ENCODE measurements at regions not wholly inside any gene's neighbourhood (a gene's known extent, or its start where the extent isn't known, plus 50 kb on each side); places are given as distances from the start of the nearest gene placed in this dataset.
A peak's percentile ranks its signal among the peaks of the same experiment; 100 is the strongest.

DNA sequence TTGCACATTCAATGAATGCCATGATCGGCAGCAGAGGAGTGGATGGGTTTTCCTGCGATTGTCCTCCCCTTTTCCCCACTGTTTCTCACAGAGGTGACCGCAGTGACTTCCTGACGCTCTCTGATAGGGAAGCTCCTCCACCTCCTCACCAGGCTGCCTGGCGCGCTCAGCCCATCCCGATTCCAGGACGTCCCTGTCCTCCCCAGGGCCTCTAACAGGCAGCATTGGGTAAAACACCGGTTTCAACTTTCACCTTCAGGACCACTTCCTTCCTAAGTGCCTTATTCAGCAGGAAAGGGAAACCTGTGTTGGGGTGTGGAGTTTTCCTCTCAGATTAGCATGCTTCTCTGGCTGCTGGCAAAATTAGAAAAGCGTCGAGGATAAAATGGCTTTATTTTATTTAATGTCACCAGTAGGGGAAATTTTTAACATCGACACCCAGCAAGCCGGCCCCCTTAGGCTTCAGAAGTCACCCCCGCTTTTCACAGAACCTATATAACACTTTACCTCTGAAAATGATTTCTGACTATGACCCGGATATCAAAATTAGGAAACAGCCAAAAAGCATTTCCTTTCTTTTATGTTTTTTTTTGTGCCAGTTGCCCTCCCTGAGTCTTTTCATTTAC, 570.4 kb upstream of the GJE1 start:
- Histone ChIP-seq H3K27ac (ENCODE audit: low read depth, low read length) (peak overlapping the region; percentile 68), H3K4me3 (ENCODE audit: low read length) (no peak overlapping the region), H3K4me1 (ENCODE audit: insufficient read depth, low read length) (peaks cover 21% of the 10 kb centered on the region), H3K27me3 (ENCODE audit: insufficient read depth, low read length) (no peaks in the 10 kb centered on the region), H3K36me3 (ENCODE audit: insufficient read depth, low read length) (no peaks in the 10 kb centered on the region), H3K9ac (ENCODE audit: low read depth, low read length) (peak overlapping the region; percentile 49; the same call in 1 of the 2 replicates), H3K9me3 (ENCODE audit: insufficient read depth, low read depth, low read length) (no peaks in the 10 kb centered on the region)
- 52% methylated on average over 15 of the region's 15 CpGs for WGBS

DNA sequence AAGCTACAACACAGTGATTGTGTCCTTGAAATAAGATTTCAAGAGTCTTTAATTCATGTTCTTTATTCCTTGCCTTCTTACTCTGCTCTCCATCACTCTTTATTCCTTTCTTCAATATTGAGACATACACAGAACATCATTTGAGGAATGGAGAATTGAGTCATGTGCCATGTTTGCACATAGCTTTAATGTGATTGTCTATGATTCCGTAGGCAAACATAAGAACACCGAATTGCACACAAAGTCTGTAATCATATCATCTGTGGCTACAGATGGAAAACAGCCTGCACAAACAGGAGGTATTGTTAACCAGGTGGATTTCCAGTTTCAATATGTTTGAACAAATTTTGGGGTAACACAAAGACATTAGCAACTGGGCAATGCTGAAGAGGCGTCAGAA, 571.6 kb upstream of the GJE1 start:
- H3K27me3 ChIP-seq (ENCODE audit: insufficient read depth, low read length): no peaks in the 10 kb centered on the region
- H3K9ac ChIP-seq (ENCODE audit: low read depth, low read length): no peak overlapping the region
- H3K36me3 ChIP-seq (ENCODE audit: insufficient read depth, low read length): no peaks in the 10 kb centered on the region
- no peak overlapping the region for H3K4me3 ChIP-seq (ENCODE audit: low read length)
- H3K4me1 ChIP-seq (ENCODE audit: insufficient read depth, low read length): peaks cover 21% of the 10 kb centered on the region
- WGBS: 88% methylated on average over 3 of the region's 3 CpGs
- no peaks in the 10 kb centered on the region for H3K9me3 ChIP-seq (ENCODE audit: insufficient read depth, low read depth, low read length)
- no peak overlapping the region for H3K27ac ChIP-seq (ENCODE audit: low read depth, low read length)

DNA sequence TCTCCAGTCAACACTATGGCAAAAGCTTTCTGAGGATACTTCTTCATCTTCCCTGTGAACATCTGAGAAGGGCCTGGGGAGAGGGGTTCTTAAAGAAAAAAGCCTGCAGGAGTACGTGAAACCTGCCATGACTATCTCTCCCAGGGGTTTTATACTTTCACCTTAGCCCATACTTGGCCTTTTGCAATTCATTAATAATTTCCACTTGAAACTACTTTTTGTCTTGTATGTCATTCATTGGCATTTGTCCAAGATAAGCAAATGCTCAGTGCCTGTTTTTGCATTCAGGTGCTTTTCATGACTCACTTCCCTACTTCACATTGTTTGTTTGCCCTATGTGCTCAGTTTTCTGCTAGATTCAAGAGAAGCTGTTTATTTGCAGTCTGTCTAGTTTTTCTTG, 580.3 kb upstream of the GJE1 start:
- 81% methylated on average over 1 of the region's 1 CpG for WGBS
- peaks cover 18% of the 10 kb centered on the region for H3K9me3 ChIP-seq (ENCODE audit: insufficient read depth, low read depth, low read length)
- 0 out of 2 replicates have a peak, but pooled peaks cover 4% of the 10 kb centered on the region for H3K4me1 ChIP-seq (ENCODE audit: insufficient read depth, low read length)
- H3K4me3 ChIP-seq (ENCODE audit: low read length): no peak overlapping the region
- H3K36me3 ChIP-seq (ENCODE audit: insufficient read depth, low read length): no peaks in the 10 kb centered on the region
- no peaks in the 10 kb centered on the region for H3K27me3 ChIP-seq (ENCODE audit: insufficient read depth, low read length)
- H3K27ac ChIP-seq (ENCODE audit: low read depth, low read length): no peak overlapping the region
- H3K9ac ChIP-seq (ENCODE audit: low read depth, low read length): no peak overlapping the region

DNA sequence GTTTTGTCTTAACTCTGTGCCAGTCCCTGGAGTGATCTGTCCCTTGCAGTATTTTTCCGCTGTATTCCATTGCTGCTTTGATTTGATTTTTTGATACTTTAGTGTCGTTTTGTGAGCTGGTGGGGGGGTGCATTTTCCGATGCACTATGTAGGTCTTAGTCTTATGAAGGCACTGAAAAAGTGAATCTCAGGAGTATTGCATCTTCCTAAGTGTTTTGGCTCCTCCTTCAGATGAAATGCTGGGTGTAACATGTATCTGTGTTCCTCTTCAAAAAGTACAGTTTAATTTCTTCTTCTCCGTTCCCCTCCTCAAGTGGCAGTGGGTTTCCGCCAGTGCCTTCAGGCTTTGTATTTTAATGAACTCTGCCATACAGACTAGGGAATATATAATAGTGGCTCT, 580.7 kb upstream of the GJE1 start:
- H3K27me3 ChIP-seq (ENCODE audit: insufficient read depth, low read length): no peaks in the 10 kb centered on the region
- no peak overlapping the region for H3K9ac ChIP-seq (ENCODE audit: low read depth, low read length)
- WGBS: 97% methylated on average over 3 of the region's 5 CpGs
- 0 out of 2 replicates have a peak, but pooled peaks cover 4% of the 10 kb centered on the region for H3K4me1 ChIP-seq (ENCODE audit: insufficient read depth, low read length)
- no peaks in the 10 kb centered on the region for H3K36me3 ChIP-seq (ENCODE audit: insufficient read depth, low read length)
- H3K4me3 ChIP-seq (ENCODE audit: low read length): no peak overlapping the region
- H3K9me3 ChIP-seq (ENCODE audit: insufficient read depth, low read depth, low read length): peaks cover 23% of the 10 kb centered on the region
- no peak overlapping the region for H3K27ac ChIP-seq (ENCODE audit: low read depth, low read length)

DNA sequence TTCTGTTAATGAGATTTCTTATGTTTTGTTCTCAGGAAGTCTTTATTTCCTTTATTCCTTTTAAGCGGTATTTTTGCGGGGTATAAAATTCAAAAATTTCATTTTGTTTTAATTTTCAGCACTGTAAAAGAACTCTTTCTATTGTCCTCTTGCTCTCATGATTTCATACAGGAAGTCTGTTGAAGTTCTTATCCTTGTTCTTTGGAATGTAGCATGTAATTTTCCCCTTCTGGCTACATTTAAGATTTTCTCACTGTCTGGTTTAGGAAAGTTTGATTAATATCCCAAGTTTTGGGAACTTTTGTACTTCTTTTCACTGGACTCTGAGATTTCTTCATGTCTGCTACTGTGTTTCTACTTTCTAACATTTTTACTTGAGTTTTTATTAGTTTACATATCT, 581.4 kb upstream of the GJE1 start:
- WGBS: 100% methylated on average over 2 of the region's 2 CpGs
- Histone ChIP-seq H3K36me3 (ENCODE audit: insufficient read depth, low read length) (no peaks in the 10 kb centered on the region), H3K27me3 (ENCODE audit: insufficient read depth, low read length) (no peaks in the 10 kb centered on the region), H3K27ac (ENCODE audit: low read depth, low read length) (no peak overlapping the region), H3K9ac (ENCODE audit: low read depth, low read length) (no peak overlapping the region), H3K4me1 (ENCODE audit: insufficient read depth, low read length) (0 out of 2 replicates have a peak, but pooled peaks cover 4% of the 10 kb centered on the region), H3K9me3 (ENCODE audit: insufficient read depth, low read depth, low read length) (peaks cover 27% of the 10 kb centered on the region), H3K4me3 (ENCODE audit: low read length) (no peak overlapping the region)

DNA sequence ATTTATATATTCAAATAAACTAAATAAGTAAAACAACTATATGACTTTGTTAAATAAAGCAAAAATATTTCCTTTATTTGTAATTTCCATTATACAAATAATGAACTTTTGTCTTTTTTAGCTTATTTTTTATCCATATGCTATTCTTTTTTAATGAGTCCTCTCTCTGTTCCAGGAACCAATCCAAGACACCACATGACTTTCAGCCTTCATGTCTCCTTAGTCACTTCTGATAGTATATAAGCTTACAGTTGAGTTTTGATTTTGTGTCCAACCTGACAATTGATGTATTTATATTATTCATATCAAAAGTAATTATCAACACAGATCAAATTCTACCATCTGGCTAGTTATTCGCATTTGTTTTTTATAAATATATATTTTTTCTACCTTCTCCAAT, 582.3 kb upstream of the GJE1 start:
- H3K27me3 ChIP-seq (ENCODE audit: insufficient read depth, low read length): no peaks in the 10 kb centered on the region
- no CpG with 5 or more reads among the region's 1 CpG for WGBS
- 0 out of 2 replicates have a peak, but pooled peaks cover 4% of the 10 kb centered on the region for H3K4me1 ChIP-seq (ENCODE audit: insufficient read depth, low read length)
- H3K9me3 ChIP-seq (ENCODE audit: insufficient read depth, low read depth, low read length): peaks cover 27% of the 10 kb centered on the region
- no peak overlapping the region for H3K9ac ChIP-seq (ENCODE audit: low read depth, low read length)
- no peaks in the 10 kb centered on the region for H3K36me3 ChIP-seq (ENCODE audit: insufficient read depth, low read length)
- no peak overlapping the region for H3K27ac ChIP-seq (ENCODE audit: low read depth, low read length)
- H3K4me3 ChIP-seq (ENCODE audit: low read length): no peak overlapping the region

DNA sequence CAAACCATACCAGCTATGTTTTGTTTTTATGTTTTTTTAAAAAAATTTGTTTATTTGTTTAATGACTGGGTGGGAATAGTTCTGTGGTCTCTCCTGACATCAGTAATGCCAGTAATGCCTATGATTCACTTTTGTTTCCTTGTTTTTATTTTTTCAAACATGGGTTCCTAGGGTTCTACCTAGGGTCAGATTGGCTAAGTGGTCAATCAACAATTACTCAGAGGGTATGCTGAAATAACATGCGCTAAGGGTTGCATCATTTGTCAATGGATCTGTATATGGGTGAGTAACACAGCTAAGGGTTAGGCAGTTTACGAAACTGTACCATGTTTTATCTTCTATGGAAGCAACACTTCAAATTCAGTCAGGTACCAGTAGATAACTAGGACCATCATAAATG, 583.8 kb upstream of the GJE1 start:
- Histone ChIP-seq H3K9ac (ENCODE audit: low read depth, low read length) (no peak overlapping the region), H3K27ac (ENCODE audit: low read depth, low read length) (no peak overlapping the region), H3K36me3 (ENCODE audit: insufficient read depth, low read length) (no peaks in the 10 kb centered on the region), H3K9me3 (ENCODE audit: insufficient read depth, low read depth, low read length) (peaks cover 27% of the 10 kb centered on the region), H3K4me3 (ENCODE audit: low read length) (no peak overlapping the region), H3K4me1 (ENCODE audit: insufficient read depth, low read length) (0 out of 2 replicates have a peak, but pooled peaks cover 4% of the 10 kb centered on the region), H3K27me3 (ENCODE audit: insufficient read depth, low read length) (no peaks in the 10 kb centered on the region)
- 66% methylated on average over 2 of the region's 2 CpGs for WGBS

DNA sequence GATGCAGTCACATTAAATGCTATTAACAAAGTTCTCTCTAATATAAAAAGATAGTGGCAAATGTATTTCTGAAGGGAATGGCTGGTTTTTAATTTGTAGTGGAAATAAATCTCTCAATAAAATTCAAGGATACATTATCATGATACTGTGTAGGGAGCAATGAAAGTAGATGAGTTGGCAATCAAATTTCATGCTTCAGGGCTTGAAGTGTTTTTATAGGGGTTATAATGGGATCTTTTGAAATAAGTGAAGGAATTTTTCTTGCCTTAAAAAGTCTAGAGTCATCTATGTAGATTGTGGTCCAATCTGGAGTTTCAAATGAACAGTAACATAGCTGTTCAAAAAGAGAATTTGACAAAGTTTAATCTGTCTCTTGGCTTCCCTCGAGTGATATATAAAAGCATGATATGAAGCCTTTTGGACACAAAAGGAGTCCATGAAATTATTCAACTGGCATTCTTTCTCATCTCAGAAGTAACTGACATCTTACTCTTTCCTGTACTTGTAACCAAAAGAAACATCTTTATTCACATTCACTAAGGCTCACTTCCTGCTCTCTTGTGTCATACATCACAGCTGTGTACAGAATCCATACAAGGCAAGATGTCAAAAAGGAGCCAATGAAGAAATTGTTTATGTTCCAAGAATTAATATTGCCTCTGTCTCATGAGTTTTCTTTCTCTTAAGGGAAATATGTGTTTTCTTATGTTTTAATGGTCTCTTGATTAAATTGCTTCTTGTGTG, 591.0 kb upstream of the GJE1 start:
- Histone ChIP-seq H3K27ac (ENCODE audit: low read depth, low read length) (no peak overlapping the region), H3K4me3 (ENCODE audit: low read length) (no peak overlapping the region), H3K36me3 (ENCODE audit: insufficient read depth, low read length) (no peaks in the 10 kb centered on the region), H3K9me3 (ENCODE audit: insufficient read depth, low read depth, low read length) (peaks cover 1% of the 10 kb centered on the region), H3K9ac (ENCODE audit: low read depth, low read length) (no peak overlapping the region), H3K27me3 (ENCODE audit: insufficient read depth, low read length) (no peaks in the 10 kb centered on the region), H3K4me1 (ENCODE audit: insufficient read depth, low read length) (peaks cover 10% of the 10 kb centered on the region)
- 91% methylated on average over 1 of the region's 1 CpG for WGBS

DNA sequence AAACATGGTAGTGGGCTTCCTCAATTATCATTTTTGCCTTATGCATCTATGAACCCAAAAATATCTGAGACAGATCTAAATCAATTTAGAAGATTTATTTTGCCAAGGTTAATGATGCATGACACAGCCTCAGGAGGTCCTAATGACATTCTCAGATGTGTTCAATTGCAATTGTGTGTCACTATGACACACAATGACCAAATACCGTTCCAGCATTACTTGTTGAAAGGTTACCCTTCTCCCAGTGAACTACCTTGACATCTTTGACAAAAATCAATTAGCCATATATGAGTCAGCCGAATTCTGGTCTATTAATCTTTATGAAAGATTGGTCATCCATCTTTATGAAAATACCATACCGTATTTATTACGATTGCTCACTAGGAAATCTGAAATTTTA, 592.5 kb upstream of the GJE1 start:
- H3K9me3 ChIP-seq (ENCODE audit: insufficient read depth, low read depth, low read length): no peaks in the 10 kb centered on the region
- no peak overlapping the region for H3K9ac ChIP-seq (ENCODE audit: low read depth, low read length)
- H3K27ac ChIP-seq (ENCODE audit: low read depth, low read length): no peak overlapping the region
- H3K36me3 ChIP-seq (ENCODE audit: insufficient read depth, low read length): no peaks in the 10 kb centered on the region
- peaks cover 10% of the 10 kb centered on the region for H3K4me1 ChIP-seq (ENCODE audit: insufficient read depth, low read length)
- no peaks in the 10 kb centered on the region for H3K27me3 ChIP-seq (ENCODE audit: insufficient read depth, low read length)
- H3K4me3 ChIP-seq (ENCODE audit: low read length): no peak overlapping the region
- WGBS: 96% methylated on average over 2 of the region's 4 CpGs

DNA sequence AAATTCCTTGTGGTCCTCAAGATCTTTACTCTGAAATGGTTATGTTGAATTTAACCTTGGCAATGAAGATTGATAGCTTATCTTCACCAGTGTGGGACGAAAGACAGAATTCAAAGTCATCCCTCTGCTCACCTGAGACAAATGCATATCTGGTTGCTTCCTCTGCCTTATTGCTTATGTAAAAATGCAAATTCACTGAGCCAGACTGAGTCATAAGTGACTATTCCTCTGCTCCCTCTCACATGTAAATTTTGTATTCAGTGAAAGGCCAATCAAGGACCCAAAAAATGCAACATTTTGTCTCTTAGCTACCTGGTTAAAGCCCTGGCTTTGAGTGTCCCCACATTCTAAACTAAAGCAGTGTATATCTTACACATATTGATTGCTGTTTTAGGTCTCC, 593.1 kb upstream of the GJE1 start:
- no peak overlapping the region for H3K4me3 ChIP-seq (ENCODE audit: low read length)
- no peak overlapping the region for H3K9ac ChIP-seq (ENCODE audit: low read depth, low read length)
- no peak overlapping the region for H3K27ac ChIP-seq (ENCODE audit: low read depth, low read length)
- no peaks in the 10 kb centered on the region for H3K27me3 ChIP-seq (ENCODE audit: insufficient read depth, low read length)
- no peaks in the 10 kb centered on the region for H3K9me3 ChIP-seq (ENCODE audit: insufficient read depth, low read depth, low read length)
- no peaks in the 10 kb centered on the region for H3K36me3 ChIP-seq (ENCODE audit: insufficient read depth, low read length)
- peaks cover 10% of the 10 kb centered on the region for H3K4me1 ChIP-seq (ENCODE audit: insufficient read depth, low read length)
- 100% methylated on average over 1 of the region's 1 CpG for WGBS

DNA sequence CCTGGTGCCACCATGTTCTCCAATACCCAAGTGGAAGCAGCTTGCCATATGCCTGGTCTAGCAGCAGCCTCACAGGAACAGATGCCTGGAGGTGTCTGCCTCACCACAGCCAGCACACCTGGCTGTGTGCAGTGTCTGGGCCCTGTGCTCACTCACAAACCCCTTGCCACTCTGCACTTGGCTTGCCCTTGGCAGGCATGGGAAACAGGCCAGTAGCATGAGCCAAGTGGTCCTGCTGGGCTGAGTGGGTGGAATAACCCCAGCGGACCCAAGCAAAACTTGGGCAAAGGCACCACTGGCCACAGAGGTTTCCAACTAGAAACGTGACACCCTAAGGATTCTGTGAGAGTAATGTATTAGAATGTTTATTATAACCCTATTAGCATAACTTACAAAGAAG, 600.5 kb upstream of the GJE1 start:
- 90% methylated on average over 2 of the region's 2 CpGs for WGBS
- peaks cover 10% of the 10 kb centered on the region for H3K9me3 ChIP-seq (ENCODE audit: insufficient read depth, low read depth, low read length)
- no peak overlapping the region for H3K27ac ChIP-seq (ENCODE audit: low read depth, low read length)
- peaks cover 2% of the 10 kb centered on the region; the same call in 1 of the 2 replicates for H3K4me1 ChIP-seq (ENCODE audit: insufficient read depth, low read length)
- no peak overlapping the region for H3K4me3 ChIP-seq (ENCODE audit: low read length)
- H3K9ac ChIP-seq (ENCODE audit: low read depth, low read length): no peak overlapping the region
- no peaks in the 10 kb centered on the region for H3K27me3 ChIP-seq (ENCODE audit: insufficient read depth, low read length)
- no peaks in the 10 kb centered on the region for H3K36me3 ChIP-seq (ENCODE audit: insufficient read depth, low read length)
